GM18511 (cell line): ENCODE measurements at regions not wholly inside any gene's neighbourhood (a gene's known extent, or its start where the extent isn't known, plus 50 kb on each side); places are given as distances from the start of the nearest gene placed in this dataset.
"Not testable (repeated sequence)": the region's sequence is repeated elsewhere in the genome, so short reads cannot be mapped to it uniquely, and the experiment has no call there.

Source experiments
- ATAC-seq: cut with Tn5 transposase; IDR thresholded peaks from one replicate; pipeline ENCODE4 v1.9.1; 2021; ENCODE audit warnings: mild to moderate bottlenecking, moderate library complexity; ENCODE audit not compliant: unreplicated experiment

DNA sequence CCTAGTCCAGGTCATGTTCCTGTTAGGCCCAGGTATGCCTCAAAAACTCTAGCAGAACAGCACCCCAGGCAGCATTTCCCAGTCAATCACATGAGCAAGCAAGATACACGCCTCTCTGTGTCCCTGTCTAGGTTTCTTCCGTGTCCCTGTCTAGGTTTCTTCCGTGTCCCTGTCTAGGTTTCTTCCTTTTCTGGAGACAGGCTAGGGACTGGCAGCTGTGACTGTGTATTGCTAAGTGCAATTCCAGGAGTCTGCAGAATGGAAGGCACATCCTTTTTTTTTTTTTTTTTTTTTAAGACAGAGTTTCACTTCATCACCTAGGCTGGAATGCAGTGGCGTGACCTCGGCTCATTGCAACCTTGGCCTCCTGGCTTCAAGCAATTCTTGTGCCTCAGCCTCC lies 77.6 kb downstream of the SETD4 start:
- ATAC-seq: no peak

DNA sequence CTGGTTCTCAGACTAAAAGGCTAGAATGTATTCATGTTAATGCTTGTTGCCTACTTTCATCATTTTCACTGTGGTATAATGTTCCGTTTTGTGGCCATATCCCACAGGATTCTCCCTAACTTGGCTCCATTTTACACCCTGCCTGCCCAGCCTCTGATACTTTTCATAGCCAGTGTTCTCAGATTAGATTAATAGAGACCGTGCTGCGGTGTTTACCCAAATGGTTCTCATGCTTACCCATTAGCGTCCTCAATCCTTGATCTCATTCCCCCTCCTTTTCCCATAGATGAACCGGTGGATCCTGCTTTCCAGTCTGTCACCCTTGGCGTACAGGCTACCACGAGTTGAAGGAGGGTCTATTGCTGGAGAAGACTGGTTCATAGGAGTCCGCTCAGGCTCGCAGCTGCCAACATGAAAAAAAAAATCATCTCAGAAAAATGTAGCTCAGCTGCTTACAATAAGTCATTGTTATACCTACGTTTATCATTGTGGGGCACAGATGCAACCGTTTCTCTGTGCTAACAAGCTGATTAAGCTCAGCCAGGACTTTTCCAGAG lies 78.7 kb downstream of the SETD4 start:
- no peak for ATAC-seq

DNA sequence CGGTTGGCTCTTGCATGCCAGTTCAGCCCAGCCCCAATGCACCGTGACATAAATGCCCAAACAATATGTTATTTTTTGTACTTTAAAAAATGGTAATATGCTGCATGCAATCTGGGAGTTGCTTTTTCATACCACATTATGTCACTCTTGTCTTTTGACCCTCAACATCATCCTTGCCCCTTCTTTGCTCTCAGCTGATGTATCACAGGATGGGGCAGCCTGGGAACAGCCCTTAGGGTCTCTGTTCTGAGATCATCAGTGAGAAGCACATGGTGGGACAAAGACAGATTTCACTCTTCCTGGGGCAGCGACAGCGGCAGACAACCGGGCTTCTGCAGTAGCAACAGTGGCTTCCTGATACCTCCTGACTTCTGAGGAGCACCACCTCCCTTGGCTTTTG lies 79.5 kb downstream of the SETD4 start:
- ATAC-seq: no peak

DNA sequence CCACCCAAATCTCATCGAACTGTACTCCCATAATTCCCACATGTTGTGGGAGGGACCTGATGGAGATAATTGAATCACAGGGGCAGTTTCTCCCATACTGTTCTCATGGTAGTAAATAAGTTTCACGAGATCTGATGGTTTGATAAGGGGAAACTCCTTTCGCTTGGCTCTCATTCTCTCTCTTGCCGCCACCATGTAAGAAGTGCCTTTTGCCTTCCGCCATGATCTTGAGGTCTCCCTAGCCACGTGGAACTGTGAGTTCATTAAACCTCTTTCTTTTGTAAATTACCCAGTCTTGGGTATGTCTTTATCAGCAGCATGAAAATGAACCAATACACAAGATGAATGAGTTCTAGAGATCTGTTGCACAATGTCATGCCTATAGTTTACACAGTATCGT lies 82.5 kb downstream of the SETD4 start:
- not testable (repeated sequence) for ATAC-seq

DNA sequence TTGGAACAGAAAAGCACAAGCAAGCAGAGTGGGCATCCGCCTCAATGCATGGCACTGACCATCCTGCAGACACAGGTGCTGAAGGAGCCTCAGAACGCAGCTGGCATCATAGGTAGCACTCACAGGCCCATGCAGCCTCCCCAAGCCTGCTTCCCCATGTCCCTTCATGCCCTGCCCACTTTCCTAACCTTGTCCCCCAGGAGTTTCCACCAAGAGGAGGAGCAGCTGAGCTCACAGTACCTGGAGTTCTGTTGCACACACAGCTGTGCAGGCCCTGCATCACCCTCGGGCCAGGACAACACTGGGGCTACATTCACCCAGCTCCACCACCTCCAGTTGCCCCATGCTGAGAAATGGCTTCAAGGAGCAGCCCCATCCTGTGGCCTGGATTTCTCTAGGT lies 83.4 kb downstream of the SETD4 start:
- no peak for ATAC-seq

DNA sequence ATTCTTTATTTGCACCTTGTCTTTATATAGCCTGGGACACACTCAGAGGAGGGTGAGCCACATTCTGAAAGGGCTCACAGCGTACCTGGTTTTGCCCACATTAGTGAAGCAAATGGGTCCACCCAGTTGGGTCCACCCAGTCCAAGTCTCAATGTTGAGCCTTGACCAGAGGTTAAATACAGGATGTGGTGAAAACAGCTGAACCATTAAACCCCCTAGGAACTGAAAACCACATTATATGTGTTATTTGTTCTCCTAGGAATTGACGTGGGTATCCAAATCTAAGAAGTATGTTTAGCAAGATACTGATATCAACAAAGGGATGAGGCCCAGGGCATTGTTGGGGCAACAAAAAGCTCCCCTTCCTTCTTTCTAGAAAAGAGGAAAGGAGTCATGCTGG lies 83.8 kb downstream of the SETD4 start:
- ATAC-seq: no peak

DNA sequence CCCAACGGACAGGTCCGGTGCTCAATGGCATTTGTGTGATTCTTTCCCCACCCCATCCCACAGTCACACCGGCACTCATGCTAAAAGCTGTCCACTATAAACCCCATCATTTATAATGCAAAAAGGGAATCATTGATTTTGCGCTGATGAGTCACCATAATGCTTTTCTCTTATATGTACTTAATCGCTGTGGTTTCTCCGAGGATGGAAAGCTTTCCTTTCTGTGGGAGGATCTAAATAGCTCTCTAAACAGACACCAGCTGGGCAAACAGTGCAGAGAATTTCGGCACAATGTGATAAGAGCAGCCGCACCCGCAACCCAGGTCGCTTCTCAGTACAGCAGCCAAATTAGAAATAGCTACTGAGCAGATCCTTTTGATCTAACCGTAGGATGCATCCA lies 85.6 kb downstream of the SETD4 start:
- no peak for ATAC-seq

DNA sequence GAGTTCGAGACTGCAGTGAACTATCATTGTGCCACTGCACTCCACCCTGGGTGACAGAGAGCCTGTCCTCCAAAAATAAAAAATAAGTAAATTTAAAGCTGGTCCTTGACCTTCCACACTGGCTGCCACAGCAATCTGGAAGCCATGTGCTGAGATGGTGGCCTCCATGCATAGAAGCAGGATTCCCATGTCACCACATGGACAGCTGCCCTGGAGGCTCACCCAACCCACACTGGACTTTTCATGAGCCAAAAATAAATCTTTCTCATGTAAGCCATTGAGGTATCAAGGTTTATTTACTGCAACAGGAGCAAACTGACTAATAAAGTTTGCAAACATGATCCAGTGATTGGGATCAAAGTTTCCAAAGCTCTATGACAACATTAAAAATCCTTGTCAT lies 88.5 kb downstream of the SETD4 start:
- ATAC-seq: no peak

DNA sequence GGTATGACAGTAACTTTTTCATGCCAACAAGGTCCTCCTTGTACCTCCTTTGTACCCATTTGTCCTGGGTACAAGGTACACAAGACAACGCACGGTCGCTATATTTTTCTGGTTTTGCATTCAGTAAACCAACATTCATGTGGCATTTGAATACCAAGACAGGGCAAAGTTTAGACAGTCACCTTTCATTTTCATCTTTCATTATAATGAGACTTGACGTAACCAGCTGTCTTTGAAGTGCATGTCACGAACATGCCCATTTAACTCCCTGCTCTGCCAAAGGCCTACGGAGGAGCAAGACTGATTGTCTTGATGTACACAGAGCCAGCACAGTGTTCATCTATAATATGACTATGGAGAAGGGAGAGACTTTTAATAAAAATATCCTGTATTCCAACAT lies 91.0 kb downstream of the SETD4 start:
- ATAC-seq: no peak

DNA sequence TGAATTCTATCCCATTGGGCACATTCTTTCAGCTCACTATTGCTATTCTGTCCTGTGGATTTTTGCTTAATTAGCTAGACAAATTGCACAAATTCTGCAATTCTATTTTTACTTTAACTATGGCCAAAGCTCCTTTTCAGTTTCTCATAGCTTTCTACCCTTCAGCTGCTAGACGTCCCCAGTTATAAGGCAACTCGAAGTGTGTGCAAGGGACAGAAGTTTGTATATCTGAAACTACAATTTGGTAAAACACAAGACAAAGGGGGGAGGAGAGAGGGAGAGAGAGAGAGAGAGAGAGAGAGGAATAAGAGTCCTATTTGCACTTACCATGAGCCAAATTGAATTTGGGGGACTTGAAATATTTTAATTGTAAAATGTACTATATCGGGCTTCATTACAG lies 91.8 kb downstream of the SETD4 start:
- ATAC-seq: no peak

DNA sequence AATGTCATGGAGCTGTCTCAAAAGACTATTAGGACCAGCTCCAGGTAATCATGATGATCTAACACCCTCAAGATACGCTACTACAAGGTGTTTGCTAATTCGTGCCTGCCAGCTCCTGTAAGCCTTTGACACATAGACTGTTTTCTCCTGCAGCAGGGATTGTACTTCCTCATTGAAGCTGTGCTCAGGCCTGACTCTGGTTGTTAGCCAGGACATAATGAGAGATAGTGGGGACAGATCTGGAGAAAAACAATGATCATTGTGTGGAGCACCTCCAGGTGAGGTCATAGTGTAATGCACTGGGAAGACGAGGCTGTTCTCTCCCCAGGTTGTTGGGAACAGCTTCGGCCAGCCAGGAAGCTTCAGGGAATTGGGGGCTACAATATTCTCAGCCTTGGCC lies 94.6 kb downstream of the SETD4 start:
- no peak for ATAC-seq

DNA sequence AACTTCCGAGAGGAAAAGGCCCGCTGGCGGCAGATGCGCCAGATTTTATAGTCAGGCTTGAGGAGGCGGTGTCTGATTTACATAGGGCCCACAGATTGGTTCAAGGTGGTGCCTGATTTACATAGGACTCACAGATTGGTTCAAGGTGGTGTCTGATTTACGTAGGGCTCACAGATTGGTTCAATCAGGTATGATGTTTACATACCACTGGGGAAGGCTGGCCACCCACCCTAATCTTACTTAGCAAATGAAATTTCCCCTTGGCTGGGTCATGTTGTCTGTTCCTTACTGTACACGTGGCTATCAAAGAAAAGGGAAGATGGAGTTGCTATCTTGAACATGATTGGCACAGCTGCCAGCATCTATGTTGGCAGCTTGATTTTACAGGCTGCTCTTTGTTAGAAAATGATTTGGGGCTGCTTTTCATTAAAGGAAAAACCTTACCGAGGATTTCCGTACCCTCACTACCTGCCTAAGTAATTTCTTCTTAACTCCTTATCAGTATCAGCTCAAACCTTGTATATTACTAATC lies 96.3 kb downstream of the SETD4 start:
- ATAC-seq: no peak

DNA sequence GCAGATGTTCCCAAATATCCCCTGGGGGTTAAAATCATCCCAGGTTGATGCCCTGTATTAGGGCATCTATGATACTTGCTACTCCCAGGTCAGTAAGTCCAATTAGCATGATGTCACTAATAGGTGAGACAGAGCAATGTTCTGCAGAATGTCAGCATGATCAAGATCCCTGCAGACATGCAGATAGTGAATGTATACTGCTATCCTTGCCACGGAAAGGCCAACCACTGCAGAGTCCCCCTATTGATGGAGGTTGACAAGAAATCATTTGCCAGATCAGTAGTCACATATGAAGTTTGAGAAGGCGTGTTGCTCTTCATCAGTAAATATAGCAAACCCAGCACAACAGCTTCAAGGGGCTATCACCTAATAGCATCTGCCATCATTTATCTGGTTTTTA lies 97.4 kb downstream of the SETD4 start:
- ATAC-seq: no peak

DNA sequence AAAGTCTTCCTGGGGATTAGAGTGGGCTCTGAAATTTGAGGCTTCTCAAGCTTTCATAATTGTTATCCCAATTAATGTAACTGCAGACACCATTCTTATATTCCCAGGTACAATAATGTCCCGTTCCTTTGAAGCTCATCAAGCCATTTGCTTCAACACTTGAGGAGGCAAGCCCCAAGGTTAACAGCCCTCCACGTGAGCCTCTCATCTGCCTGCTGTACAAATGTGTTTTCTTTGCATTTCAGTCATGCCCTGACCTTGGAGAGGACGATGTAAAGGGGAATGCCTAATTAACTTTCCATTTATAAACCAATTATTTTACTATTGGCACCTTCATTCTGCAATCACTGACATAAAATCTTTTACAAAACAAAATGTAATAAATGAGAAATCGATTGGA lies 106.3 kb downstream of the SETD4 start:
- no peak for ATAC-seq

DNA sequence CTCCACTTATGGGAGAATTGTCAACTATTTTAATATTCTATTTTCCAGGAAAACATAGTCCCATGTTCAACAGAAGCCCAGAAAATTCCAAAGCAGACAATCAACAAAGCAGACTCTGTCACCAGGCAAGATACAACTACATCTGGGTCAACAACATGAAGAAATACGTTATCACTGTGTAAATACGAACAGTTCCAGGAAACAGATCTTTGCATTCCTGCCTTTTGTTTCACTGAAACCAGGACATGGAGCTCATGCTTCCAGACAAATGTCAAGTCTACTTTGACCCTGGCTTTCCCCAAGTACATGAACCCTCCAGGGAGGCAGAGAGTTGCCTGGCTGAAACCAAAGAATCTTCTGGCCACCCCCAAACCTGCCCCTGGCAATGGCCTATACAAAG lies 106.7 kb downstream of the SETD4 start:
- no peak for ATAC-seq

DNA sequence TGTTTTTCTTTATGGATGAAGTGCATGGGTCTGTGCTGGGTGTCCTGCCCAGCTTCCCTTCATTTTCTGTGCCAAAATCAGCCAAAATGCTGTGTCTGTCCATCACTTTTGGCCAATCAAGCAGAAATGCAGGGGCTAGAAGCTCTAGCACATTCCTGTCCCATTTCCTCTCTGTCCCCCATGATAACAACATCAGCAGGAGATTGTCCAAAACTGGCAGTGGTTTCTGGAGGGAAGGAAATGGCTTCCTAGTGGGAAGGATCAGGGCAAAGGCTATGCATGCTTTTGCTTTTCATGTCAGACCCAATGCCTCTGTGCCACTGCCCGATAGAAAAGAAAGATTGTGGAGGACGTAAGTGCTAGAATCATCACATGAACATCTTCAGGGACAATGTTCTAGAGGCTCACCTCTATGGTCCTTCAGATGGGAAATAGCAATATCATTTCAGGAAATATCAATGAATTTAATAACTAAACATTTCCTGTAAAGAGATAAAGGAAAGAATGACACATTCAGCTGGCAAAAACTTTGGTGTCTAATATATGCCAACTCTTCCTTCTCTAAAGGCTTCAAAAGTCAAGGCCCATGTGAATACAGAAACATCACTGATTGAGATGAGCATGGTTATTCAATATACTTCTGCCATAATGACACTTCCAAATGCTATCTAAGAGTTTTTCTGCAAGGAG lies 107.5 kb downstream of the SETD4 start:
- no peak for ATAC-seq

DNA sequence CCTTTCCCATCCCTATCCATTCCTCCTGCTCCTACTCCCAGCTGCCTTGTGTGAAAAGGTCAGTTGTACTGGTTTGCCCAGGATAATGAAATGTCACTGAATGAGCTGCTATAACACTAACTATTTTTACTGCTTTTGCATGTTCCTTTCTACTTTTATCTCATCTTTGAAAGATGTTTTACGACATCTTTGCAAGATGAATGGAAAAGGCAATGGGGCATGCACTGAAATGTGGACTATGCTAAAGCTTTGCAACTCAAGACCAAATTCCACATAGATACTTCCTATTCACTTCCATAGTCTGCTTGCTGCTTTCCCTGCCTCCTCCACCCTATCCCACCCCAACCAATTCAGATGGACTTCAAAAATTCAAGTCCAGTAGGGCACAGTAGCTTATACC lies 111.3 kb downstream of the SETD4 start:
- ATAC-seq: no peak

DNA sequence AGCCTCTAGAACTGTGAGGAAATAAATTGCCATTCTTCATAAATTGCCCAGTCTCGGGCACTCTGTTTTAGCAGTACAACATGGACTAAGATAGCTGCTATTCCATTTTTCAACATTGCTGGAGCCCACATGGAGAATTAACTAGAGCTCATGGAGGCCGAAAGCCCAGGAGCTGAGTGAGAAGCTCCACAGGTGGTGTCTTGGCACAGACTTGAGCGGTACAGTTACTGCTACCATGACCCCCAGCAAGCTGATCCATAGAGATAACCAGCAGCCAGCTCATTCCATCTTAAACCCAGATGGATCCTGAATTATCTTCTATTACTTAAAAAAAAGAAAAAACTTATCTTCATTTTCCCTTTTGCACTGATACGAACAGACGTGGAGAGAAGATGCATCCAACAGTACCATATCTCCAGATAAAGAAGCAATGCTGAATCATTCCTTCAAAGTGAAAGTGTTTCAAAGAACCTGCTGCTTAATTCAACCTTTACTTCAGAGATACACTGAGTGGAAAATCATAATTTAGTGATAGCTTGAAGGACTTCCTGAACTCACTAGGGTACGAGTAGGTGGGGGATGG lies 115.1 kb downstream of the SETD4 start:
- ATAC-seq: no peak

DNA sequence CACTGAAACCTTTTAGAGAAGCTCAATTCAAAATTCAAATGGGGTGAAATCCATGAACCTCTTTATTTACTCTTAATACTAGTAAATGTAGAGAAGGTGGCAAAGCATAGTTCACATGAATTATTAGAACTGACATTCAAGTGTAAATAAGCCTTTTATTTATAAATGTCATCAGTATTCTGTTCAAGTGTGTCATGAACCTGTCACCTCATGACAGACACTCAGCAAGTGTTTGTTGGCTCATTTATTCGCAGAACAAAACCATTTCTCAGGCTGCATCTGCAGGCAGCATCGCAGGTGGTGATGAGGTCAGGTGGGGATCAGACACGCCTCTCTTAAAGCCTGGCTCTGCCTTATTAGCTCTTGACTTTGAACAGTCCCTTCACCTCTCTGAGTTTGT lies 116.6 kb downstream of the SETD4 start:
- ATAC-seq: no peak

DNA sequence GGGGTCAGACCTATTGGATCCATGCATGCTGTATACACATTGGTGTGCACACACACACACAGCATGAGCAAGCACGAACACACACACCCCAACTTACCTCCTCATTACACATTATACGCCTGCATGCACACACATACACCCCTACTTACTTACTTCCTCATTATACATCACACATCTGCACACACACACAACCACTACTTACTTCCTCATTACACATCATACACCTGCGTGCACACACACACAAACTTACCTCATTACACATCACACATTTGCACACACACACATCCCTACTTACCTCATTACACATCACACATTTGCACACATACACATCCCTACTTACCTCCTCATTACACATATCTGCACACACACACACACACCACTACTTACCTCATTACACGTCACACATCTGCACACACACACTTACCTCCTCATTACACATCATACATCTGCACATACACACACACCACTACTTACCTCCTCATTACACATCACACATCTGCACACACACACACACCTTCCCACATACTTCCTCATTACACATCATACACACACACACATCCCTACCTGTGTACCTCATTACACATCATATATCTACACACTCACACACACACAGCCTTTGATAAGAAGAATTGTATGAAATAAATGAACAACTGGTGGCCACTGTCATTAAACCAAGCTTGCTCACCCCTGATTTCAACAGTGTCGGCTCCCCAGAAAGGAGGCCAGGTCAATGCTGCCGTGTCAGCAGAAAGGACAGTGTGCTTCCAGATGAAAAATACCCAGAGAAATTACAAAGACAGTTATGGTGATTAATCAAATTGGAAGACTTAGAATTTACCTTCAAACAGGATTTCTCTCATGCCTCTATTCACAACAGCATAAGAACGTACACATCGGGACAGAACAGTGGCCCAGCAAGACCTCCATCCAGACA lies 117.8 kb downstream of the SETD4 start:
- ATAC-seq: no peak
